ENCODE measurements at regions not wholly inside any gene's neighbourhood (a gene's known extent, or its start where the extent isn't known, plus 50 kb on each side); places are given as distances from the start of the nearest gene placed in this dataset.

DNA sequence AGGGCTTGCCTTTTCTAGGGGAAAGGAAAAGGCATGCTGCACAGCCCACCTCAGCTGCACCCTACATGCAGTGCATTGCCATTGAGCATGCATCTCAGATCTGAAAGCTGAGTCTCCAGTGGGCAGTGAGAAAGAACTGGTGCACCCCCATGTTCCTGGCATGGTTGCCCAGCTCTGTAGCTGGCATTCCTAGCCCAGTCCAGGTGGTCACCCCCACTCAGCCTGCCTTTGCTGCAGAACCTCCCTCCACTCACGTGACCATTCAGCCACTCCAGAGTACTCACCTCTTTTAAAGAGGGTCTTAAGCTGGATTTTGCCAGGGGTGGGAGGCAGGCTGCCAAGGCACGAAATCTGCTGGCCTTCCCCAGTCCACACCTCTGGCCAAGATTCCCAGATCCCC, 208.6 kb upstream of the TOPAZ1 start:
- TF ChIP-seq, protein P1, sequence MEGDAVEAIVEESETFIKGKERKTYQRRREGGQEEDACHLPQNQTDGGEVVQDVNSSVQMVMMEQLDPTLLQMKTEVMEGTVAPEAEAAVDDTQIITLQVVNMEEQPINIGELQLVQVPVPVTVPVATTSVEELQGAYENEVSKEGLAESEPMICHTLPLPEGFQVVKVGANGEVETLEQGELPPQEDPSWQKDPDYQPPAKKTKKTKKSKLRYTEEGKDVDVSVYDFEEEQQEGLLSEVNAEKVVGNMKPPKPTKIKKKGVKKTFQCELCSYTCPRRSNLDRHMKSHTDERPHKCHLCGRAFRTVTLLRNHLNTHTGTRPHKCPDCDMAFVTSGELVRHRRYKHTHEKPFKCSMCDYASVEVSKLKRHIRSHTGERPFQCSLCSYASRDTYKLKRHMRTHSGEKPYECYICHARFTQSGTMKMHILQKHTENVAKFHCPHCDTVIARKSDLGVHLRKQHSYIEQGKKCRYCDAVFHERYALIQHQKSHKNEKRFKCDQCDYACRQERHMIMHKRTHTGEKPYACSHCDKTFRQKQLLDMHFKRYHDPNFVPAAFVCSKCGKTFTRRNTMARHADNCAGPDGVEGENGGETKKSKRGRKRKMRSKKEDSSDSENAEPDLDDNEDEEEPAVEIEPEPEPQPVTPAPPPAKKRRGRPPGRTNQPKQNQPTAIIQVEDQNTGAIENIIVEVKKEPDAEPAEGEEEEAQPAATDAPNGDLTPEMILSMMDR (conservative IDR thresholded peaks at IDR 0.05): no peak

DNA sequence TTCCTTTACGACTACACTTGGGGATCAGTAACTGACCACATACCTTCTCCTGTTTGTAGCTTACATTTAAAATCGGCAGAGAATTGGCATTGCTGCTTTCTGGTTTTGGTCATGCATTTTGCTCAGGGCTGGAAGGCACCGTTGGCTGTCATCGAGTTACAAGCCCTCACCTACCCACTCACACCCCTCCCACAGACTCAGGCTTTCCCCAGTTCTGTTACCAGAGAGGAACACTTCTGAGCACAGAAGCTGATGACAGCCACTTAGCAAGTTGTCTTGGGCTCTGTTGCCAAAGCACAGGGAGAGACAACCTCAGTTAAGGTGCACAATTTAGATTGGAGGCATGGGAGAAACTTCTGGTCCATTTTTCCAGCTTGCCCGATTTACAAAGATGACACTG, 204.8 kb upstream of the TOPAZ1 start:
- no peaks in the 10 kb centered on the region for H3K36me3 Mint-ChIP-seq (ENCODE audit: low read depth)
- no peaks in the 10 kb centered on the region for H3K9me3 ChIP-seq (ENCODE audit: control insufficient read depth, low read length)
- no peaks in the 10 kb centered on the region for H3K27me3 ChIP-seq (ENCODE audit: control insufficient read depth, insufficient read depth, low read length, poor library complexity, severe bottlenecking)
- DNase-seq: no peak
- no peak overlapping the region for H3K9ac ChIP-seq (ENCODE audit: extremely low read depth, low read length, poor library complexity, severe bottlenecking)
- H3K27ac ChIP-seq (ENCODE audit: low read depth, low read length): no peak overlapping the region
- no peaks in the 10 kb centered on the region for H3K4me1 ChIP-seq (ENCODE audit: control insufficient read depth, insufficient read depth, low read length)
- no peaks in the 10 kb centered on the region for H3K4me1 Mint-ChIP-seq
- TF ChIP-seq, protein P1 (conservative IDR thresholded peaks at IDR 0.05): no peak
- 83 to 84% methylated on average over 4 to 5 of the region's 5 CpGs for WGBS, 2 experiments (ENCODE audit: insufficient coverage in 1 of 2, insufficient read length in 1 of 2)
- H3K36me3 ChIP-seq (ENCODE audit: control insufficient read depth, insufficient read depth, low read length): no peaks in the 10 kb centered on the region
- H3K9me3 Mint-ChIP-seq: peaks cover 2% of the 10 kb centered on the region
- no peak overlapping the region for H3K4me3 ChIP-seq (ENCODE audit: low read length)
- no peak overlapping the region for H3K27ac Mint-ChIP-seq
- no peaks in the 10 kb centered on the region for H3K27me3 Mint-ChIP-seq (ENCODE audit: insufficient read depth)
- H3K4me3 Mint-ChIP-seq: no peak overlapping the region

More for the DNA sequence above, 208.6 kb upstream of the TOPAZ1 start:
- no peak for DNase-seq
- Mint-ChIP-seq H3K4me1 (no peaks in the 10 kb centered on the region), H3K36me3 (ENCODE audit: low read depth) (no peaks in the 10 kb centered on the region), H3K9me3 (no peaks in the 10 kb centered on the region), H3K4me3 (no peak overlapping the region), H3K27ac (no peak overlapping the region), H3K27me3 (ENCODE audit: insufficient read depth) (peaks cover 8% of the 10 kb centered on the region)
- Histone ChIP-seq H3K27me3 (ENCODE audit: control insufficient read depth, insufficient read depth, low read length, poor library complexity, severe bottlenecking) (peaks cover 4% of the 10 kb centered on the region), H3K9me3 (ENCODE audit: control insufficient read depth, low read length) (no peaks in the 10 kb centered on the region), H3K27ac (ENCODE audit: low read depth, low read length) (no peak overlapping the region), H3K4me1 (ENCODE audit: control insufficient read depth, insufficient read depth, low read length) (no peaks in the 10 kb centered on the region), H3K9ac (ENCODE audit: extremely low read depth, low read length, poor library complexity, severe bottlenecking) (no peak overlapping the region), H3K36me3 (ENCODE audit: control insufficient read depth, insufficient read depth, low read length) (no peaks in the 10 kb centered on the region), H3K4me3 (ENCODE audit: low read length) (no peak overlapping the region)
- 91 to 100% methylated on average over 1 to 2 of the region's 2 CpGs for WGBS, 2 experiments (ENCODE audit: insufficient coverage in 1 of 2, insufficient read length in 1 of 2)

DNA sequence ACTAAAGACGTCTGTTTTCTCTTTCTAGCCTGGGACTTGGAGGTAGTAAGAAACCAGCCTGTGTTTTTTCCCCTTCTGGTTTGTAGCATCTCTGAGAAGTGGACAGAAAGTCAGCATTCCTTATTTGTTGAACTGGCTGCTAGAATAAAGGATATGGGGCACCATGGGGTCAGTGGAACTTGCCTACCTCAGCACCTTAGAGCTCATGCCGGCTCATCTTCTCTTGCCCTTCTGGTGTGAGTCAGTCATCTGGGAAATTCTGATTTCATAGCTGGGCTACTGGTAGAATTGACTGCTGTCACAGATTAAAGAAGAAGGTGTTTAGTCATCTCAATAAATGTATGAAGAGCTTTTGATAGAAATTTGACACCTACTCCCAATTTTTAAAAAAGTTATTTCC, 202.7 kb upstream of the TOPAZ1 start:
- H3K36me3 Mint-ChIP-seq (ENCODE audit: low read depth): no peaks in the 10 kb centered on the region
- Histone ChIP-seq H3K36me3 (ENCODE audit: control insufficient read depth, insufficient read depth, low read length) (no peaks in the 10 kb centered on the region), H3K27ac (ENCODE audit: low read depth, low read length) (no peak overlapping the region), H3K9me3 (ENCODE audit: control insufficient read depth, low read length) (no peaks in the 10 kb centered on the region), H3K4me1 (ENCODE audit: control insufficient read depth, insufficient read depth, low read length) (no peaks in the 10 kb centered on the region), H3K27me3 (ENCODE audit: control insufficient read depth, insufficient read depth, low read length, poor library complexity, severe bottlenecking) (no peaks in the 10 kb centered on the region), H3K9ac (ENCODE audit: extremely low read depth, low read length, poor library complexity, severe bottlenecking) (no peak overlapping the region), H3K4me3 (ENCODE audit: low read length) (no peak overlapping the region)
- H3K9me3 Mint-ChIP-seq: peaks cover 2% of the 10 kb centered on the region
- H3K4me1 Mint-ChIP-seq: no peaks in the 10 kb centered on the region
- no peak for DNase-seq
- no peak overlapping the region for H3K4me3 Mint-ChIP-seq
- no peak overlapping the region for H3K27ac Mint-ChIP-seq
- TF ChIP-seq, protein P1 (conservative IDR thresholded peaks at IDR 0.05): no peak
- WGBS, 2 experiments (ENCODE audit: insufficient coverage in 1 of 2, insufficient read length in 1 of 2): 95 to 100% methylated on average over 1 to 2 of the region's 2 CpGs
- H3K27me3 Mint-ChIP-seq (ENCODE audit: insufficient read depth): no peaks in the 10 kb centered on the region
